Fibroblast of lung (primary cell): ENCODE measurements at regions not wholly inside any gene's neighbourhood (a gene's known extent, or its start where the extent isn't known, plus 50 kb on each side); places are given as distances from the start of the nearest gene placed in this dataset.
A peak's percentile ranks its signal among the peaks of the same experiment; 100 is the strongest.

Experiments used
- DNase-seq, 2 donors: peaks; one replicate each; pipeline versions ENCODE4 v3.0.0 to v3.0.0-alpha.2; 2010; ENCODE audit warnings: low read depth in 2 of 2
- H2AFZ ChIP-seq: 2 replicates; pipeline ENCODE4 v1.5.1; 2012; ENCODE audit warnings: low read length, control low read depth, inconsistent platforms
- H3K27ac ChIP-seq: 2 replicates; pipeline ENCODE4 v1.5.1; 2011; ENCODE audit warnings: low read length, control low read depth; ENCODE audit not compliant: insufficient read depth
- H3K27me3 ChIP-seq: 2 replicates; pipeline ENCODE4 v1.5.1; 2011; ENCODE audit warnings: mild to moderate bottlenecking, low read length; ENCODE audit not compliant: control insufficient read depth, insufficient read depth
- H3K36me3 ChIP-seq: 2 replicates; pipeline ENCODE4 v1.5.1; 2011; ENCODE audit warnings: low read length; ENCODE audit not compliant: control insufficient read depth, insufficient read depth
- H3K4me1 ChIP-seq: 2 replicates; pipeline ENCODE4 v1.5.1; 2011; ENCODE audit warnings: low read length; ENCODE audit not compliant: control insufficient read depth, insufficient read depth; ENCODE audit errors: extremely low read depth
- H3K4me2 ChIP-seq: 2 replicates; pipeline ENCODE4 v1.5.1; 2011; ENCODE audit warnings: low read length, control low read depth; ENCODE audit not compliant: insufficient read depth; ENCODE audit errors: extremely low read depth
- H3K4me3 ChIP-seq, 4 experiments: fragments of 200-600 bp in 1 of 4; sonication (generic) in 1 of 4; replicated peaks in 1 of 4; 2 replicates each; pipeline ENCODE4 v1.5.1; 2011 to 2016; ENCODE audit warnings: low read length in 4 of 4, low read depth in 3 of 4, mild to moderate bottlenecking in 3 of 4, control low read depth in 2 of 4, inconsistent platforms in 1 of 4, mixed read lengths in 1 of 4; ENCODE audit not compliant: insufficient read depth in 1 of 4; ENCODE audit errors: control extremely low read depth in 1 of 4
- H3K79me2 ChIP-seq: 2 replicates; pipeline ENCODE4 v1.5.1; 2012; ENCODE audit warnings: mild to moderate bottlenecking, low read length, inconsistent platforms; ENCODE audit not compliant: control insufficient read depth, insufficient read depth
- H3K9ac ChIP-seq: 2 replicates; pipeline ENCODE4 v1.5.1; 2011; ENCODE audit warnings: mild to moderate bottlenecking, low read length, control low read depth; ENCODE audit not compliant: insufficient read depth
- H3K9me3 ChIP-seq: 2 replicates; pipeline ENCODE4 v1.5.1; 2012; ENCODE audit warnings: low read depth, low read length; ENCODE audit not compliant: control insufficient read depth, insufficient read depth
- H4K20me1 ChIP-seq: 2 replicates; pipeline ENCODE4 v1.5.1; 2011; ENCODE audit warnings: low read length; ENCODE audit not compliant: control insufficient read depth, insufficient read depth; ENCODE audit errors: extremely low read depth
- EZH2 ChIP-seq: IDR thresholded peaks from 2 replicates; pipeline ENCODE4 v1.5.1; 2012; ENCODE audit warnings: low read length, control low read depth, mild to moderate bottlenecking; ENCODE audit errors: missing control alignments
- TF ChIP-seq, protein P1 (sequence below), 2 donors: IDR thresholded peaks in 1 of 2; conservative IDR thresholded peaks in 1 of 2; 1 replicate in 1 of 2; 2 replicates in 1 of 2; pipeline ENCODE4 v1.5.1; 2011 to 2012; ENCODE audit warnings: low read length in 2 of 2, control low read depth in 1 of 2, inconsistent platforms in 1 of 2, low read depth in 1 of 2, mild to moderate bottlenecking in 1 of 2

DNA sequence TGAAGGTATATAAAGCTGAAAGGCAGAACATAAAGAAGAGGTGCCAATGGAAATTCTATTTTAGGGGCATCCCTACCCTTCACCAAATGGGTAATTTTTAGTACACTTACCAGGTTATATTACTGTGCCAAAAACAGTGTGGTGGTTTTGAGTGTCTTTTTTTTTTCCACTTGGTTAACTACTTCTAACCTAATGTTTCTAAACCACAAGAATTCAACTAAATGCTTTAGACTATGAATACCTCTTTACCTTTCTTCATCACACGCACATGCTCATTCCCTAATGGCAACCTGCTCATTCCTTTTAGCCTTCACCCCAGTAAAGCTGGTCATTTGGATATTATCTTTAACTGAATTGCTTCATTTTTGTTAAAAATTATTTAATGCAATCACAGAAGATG lies 215.6 kb downstream of the PIK3R1 start:
- no peak overlapping the region for H3K27ac ChIP-seq
- H3K4me3 ChIP-seq = no peak overlapping the region
- H3K27me3 ChIP-seq = no peaks in the 10 kb centered on the region
- DNase-seq = peak in 1 of 2 donors; percentile 79
- no peaks in the 10 kb centered on the region for H3K36me3 ChIP-seq
- no peaks in the 10 kb centered on the region for H4K20me1 ChIP-seq
- no peak overlapping the region for H3K9ac ChIP-seq
- no peak for TF ChIP-seq EZH2
- TF ChIP-seq, protein P1, sequence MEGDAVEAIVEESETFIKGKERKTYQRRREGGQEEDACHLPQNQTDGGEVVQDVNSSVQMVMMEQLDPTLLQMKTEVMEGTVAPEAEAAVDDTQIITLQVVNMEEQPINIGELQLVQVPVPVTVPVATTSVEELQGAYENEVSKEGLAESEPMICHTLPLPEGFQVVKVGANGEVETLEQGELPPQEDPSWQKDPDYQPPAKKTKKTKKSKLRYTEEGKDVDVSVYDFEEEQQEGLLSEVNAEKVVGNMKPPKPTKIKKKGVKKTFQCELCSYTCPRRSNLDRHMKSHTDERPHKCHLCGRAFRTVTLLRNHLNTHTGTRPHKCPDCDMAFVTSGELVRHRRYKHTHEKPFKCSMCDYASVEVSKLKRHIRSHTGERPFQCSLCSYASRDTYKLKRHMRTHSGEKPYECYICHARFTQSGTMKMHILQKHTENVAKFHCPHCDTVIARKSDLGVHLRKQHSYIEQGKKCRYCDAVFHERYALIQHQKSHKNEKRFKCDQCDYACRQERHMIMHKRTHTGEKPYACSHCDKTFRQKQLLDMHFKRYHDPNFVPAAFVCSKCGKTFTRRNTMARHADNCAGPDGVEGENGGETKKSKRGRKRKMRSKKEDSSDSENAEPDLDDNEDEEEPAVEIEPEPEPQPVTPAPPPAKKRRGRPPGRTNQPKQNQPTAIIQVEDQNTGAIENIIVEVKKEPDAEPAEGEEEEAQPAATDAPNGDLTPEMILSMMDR (conservative IDR thresholded peaks at IDR 0.05 in 1 of 2, IDR thresholded peaks at IDR 0.05 in 1 of 2; ENCODE audit: low read depth in 1 of 2, low read length in 2 of 2) = no peak
- H3K4me2 ChIP-seq = no peak overlapping the region
- no peaks in the 10 kb centered on the region for H3K4me1 ChIP-seq
- no peaks in the 10 kb centered on the region for H3K79me2 ChIP-seq
- no peaks in the 10 kb centered on the region for H3K9me3 ChIP-seq
- H2AFZ ChIP-seq = no peak overlapping the region

DNA sequence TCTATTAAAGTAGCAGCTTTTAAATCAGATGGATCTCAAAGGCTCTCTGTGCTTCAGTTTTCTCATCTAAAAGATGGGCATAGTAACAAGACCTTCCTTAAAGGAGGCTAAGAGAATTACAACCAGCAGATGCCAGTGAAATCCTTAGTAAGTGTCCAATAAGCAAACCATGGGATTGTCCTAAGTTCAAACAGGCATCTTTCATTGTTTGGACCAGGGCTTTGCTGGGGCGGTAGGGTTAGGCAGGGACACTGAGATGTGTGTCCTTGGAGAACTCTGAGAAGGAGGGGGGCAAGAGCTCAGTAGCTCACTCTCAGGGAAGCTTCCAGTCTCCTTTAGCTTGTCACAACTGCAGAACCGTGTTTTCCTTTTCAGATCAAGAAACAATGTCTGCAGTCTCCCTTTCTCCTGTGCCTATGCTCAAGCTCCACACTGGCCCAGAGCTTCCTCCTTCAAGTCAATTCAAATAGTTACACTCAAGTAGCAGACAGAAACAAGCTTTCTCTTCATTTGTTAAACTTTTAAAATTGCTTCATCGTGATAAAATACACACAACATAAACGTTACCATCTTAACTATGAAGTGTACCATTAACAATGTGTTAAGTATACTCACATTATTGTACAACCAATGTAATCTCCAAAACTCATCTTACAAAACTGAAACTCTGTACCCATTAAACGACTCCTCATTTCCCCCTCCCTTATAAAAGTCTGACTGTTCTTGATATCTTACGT lies 216.2 kb downstream of the PIK3R1 start:
- Histone ChIP-seq H3K4me3 (no peak overlapping the region), H3K27ac (no peak overlapping the region), H3K79me2 (no peaks in the 10 kb centered on the region), H2AFZ (no peak overlapping the region), H3K4me2 (no peak overlapping the region), H3K36me3 (no peaks in the 10 kb centered on the region), H4K20me1 (no peaks in the 10 kb centered on the region), H3K9ac (no peak overlapping the region), H3K27me3 (no peaks in the 10 kb centered on the region), H3K4me1 (no peaks in the 10 kb centered on the region), H3K9me3 (no peaks in the 10 kb centered on the region)
- TF ChIP-seq, protein P1 (conservative IDR thresholded peaks at IDR 0.05 in 1 of 2, IDR thresholded peaks at IDR 0.05 in 1 of 2; ENCODE audit: low read depth in 1 of 2, low read length in 2 of 2) = no peak
- no peak for TF ChIP-seq EZH2
- no peak for DNase-seq

- Histone ChIP-seq H3K4me2 (no peak overlapping the region), H3K27me3 (no peaks in the 10 kb centered on the region), H4K20me1 (no peaks in the 10 kb centered on the region), H3K79me2 (no peaks in the 10 kb centered on the region), H3K36me3 (no peaks in the 10 kb centered on the region), H3K4me1 (no peaks in the 10 kb centered on the region), H2AFZ (no peak overlapping the region), H3K4me3 (no peak overlapping the region), H3K9me3 (no peaks in the 10 kb centered on the region), H3K9ac (no peak overlapping the region), H3K27ac (no peak overlapping the region)
- no peak for DNase-seq
- TF ChIP-seq, protein P1 (conservative IDR thresholded peaks at IDR 0.05 in 1 of 2, IDR thresholded peaks at IDR 0.05 in 1 of 2; ENCODE audit: low read depth in 1 of 2, low read length in 2 of 2) = no peak
- no peak for TF ChIP-seq EZH2
Observed at GRCh38 chr5:68432682-68433081, 217.1 kb downstream of the PIK3R1 start.
